K562 (cell line): ENCODE measurements at regions not wholly inside any gene's neighbourhood (a gene's known extent, or its start where the extent isn't known, plus 50 kb on each side); places are given as distances from the start of the nearest gene placed in this dataset.

ENCODE experiments used
- ATAC-seq: fragments of 200-7000 bp; cut with Tn5 transposase; 3 replicates; pipeline ENCODE4 v1.9.1; 2020; ENCODE audit warnings: moderate library complexity
- BruUV-seq: library from RNA; stranded (reverse); fragments of 400-500 nt; replicated peaks from 2 replicates; lab custom pipeline; 2021; lab: Mats Ljungman, UMichigan
- CTCF ChIA-PET: fragments of 300-600 bp; formaldehyde crosslinking; extraction: SDS; loops from one replicate; lab custom pipeline; 2021; ENCODE audit warnings: low intra/inter-chr PET ratio; lab: Yijun Ruan, JAX
- POLR2A ChIA-PET: fragments of 300-600, 350-650 bp; sonication (Branson Sonifier 250); formaldehyde crosslinking; extraction: SDS; loops from one replicate; lab custom pipeline; 2021; ENCODE audit warnings: antibody characterized with exemption, inconsistent platforms; lab: Yijun Ruan, JAX
- DNase-seq, 4 experiments: peaks; one replicate each; pipeline versions ENCODE4 v3.0.0 to v3.0.0-alpha.2; 2011 to 2018; ENCODE audit warnings: low spot score in 3 of 4, mixed read lengths in 3 of 4; ENCODE audit errors: extremely low read depth in 1 of 4
- FAIRE-seq: peaks from 2 replicates; lab custom pipeline; 2011; peaks lifted over from hg19 to GRCh38; lab: Jason Lieb, UNC
- H2AFZ ChIP-seq: 2 replicates; pipeline ENCODE4 v1.6.0; 2011; ENCODE audit warnings: low read depth, low read length, control low read depth, inconsistent platforms
- H3K27ac ChIP-seq: fragments of 200-600 bp; 3 replicates; pipeline ENCODE4 v1.8.0; 2011; ENCODE audit warnings: low read depth, mild to moderate bottlenecking, control low read depth, inconsistent platforms, low read length, moderate library complexity, mixed read lengths; ENCODE audit errors: extremely low read depth
- H3K27me3 ChIP-seq, 2 experiments: fragments of 300-600 bp in 1 of 2; 2 replicates in 1 of 2; 3 replicates in 1 of 2; pipeline versions ENCODE4 v1.6.0 to v1.8.0; 2011; ENCODE audit warnings: inconsistent platforms in 2 of 2, low read length in 2 of 2, mild to moderate bottlenecking in 1 of 2, mixed read lengths in 1 of 2, moderate library complexity in 1 of 2; ENCODE audit not compliant: control insufficient read depth in 2 of 2, insufficient read depth in 2 of 2
- H3K36me3 ChIP-seq: fragments of 300-600 bp; 3 replicates; pipeline ENCODE4 v1.8.0; 2011; ENCODE audit warnings: mild to moderate bottlenecking, low read length, inconsistent platforms; ENCODE audit not compliant: control insufficient read depth, insufficient read depth
- H3K4me1 ChIP-seq, 2 experiments: fragments of 200-600 bp in 1 of 2; replicated peaks in 1 of 2; 2 replicates in 1 of 2; 3 replicates in 1 of 2; pipeline versions ENCODE4 v1.5.1 to v1.8.0; 2011; ENCODE audit warnings: inconsistent platforms in 2 of 2, low read length in 2 of 2, mild to moderate bottlenecking in 1 of 2, mixed read lengths in 1 of 2, moderate library complexity in 1 of 2; ENCODE audit not compliant: control insufficient read depth in 2 of 2, insufficient read depth in 2 of 2
- H3K4me2 ChIP-seq: 2 replicates; pipeline ENCODE4 v1.6.1; 2011; ENCODE audit warnings: low read length, control low read depth, inconsistent platforms, mixed read lengths; ENCODE audit not compliant: insufficient read depth
- H3K4me3 ChIP-seq: fragments of 200-600 bp; sonication (generic), shearing (Covaris generic); 2 replicates; pipeline ENCODE4 v1.5.1; 2016; ENCODE audit warnings: control low read depth, inconsistent platforms
- H3K79me2 ChIP-seq: fragments of 200-600 bp; 3 replicates; pipeline ENCODE4 v1.8.0; 2011; ENCODE audit warnings: low read length, inconsistent platforms; ENCODE audit not compliant: control insufficient read depth, insufficient read depth
- H3K9ac ChIP-seq, 2 experiments: 2 replicates each; pipeline versions ENCODE4 v1.6.0 to v1.6.1; 2011; ENCODE audit warnings: low read depth in 2 of 2, low read length in 2 of 2, control low read depth in 1 of 2, inconsistent platforms in 1 of 2, mild to moderate bottlenecking in 1 of 2, mixed read lengths in 1 of 2; ENCODE audit not compliant: insufficient read depth in 1 of 2
- H3K9me1 ChIP-seq: one replicate; pipeline ENCODE4 v1.6.0; 2011; ENCODE audit warnings: inconsistent platforms, mild to moderate bottlenecking, low read length, moderate library complexity; ENCODE audit not compliant: control insufficient read depth, insufficient read depth
- H3K9me3 ChIP-seq: replicated peaks from 2 replicates; pipeline ENCODE4 v1.5.1; 2011; ENCODE audit warnings: low read depth, low read length, inconsistent platforms; ENCODE audit not compliant: control insufficient read depth, insufficient read depth
- H4K20me1 ChIP-seq: replicated peaks from 2 replicates; pipeline ENCODE4 v1.6.1; 2011; ENCODE audit warnings: low read length, inconsistent platforms, mixed read lengths; ENCODE audit not compliant: control insufficient read depth, insufficient read depth
- ARID3A ChIP-seq: IDR thresholded peaks from 2 replicates; pipeline ENCODE4 v1.6.1; 2012; ENCODE audit warnings: low read depth, low read length, improper control_type of control experiment, borderline replicate concordance
- ATF7 ChIP-seq: fragments of 450-650 bp; IDR thresholded peaks from 2 replicates; pipeline ENCODE4 v1.7.1; 2014; ENCODE audit warnings: mild to moderate bottlenecking, moderate library complexity
- E2F1 ChIP-seq: sonication (generic); formaldehyde crosslinking; IDR thresholded peaks from 2 replicates; pipeline ENCODE4 v1.8.1; 2023; ENCODE audit warnings: mild to moderate bottlenecking, missing genetic modification reagents, moderate library complexity
- JUNB ChIP-seq: fragments of 450-650 bp; formaldehyde crosslinking; conservative IDR thresholded peaks from 2 replicates; pipeline ENCODE4 v1.4.0; 2020; ENCODE audit warnings: mild to moderate bottlenecking
- PRPF4 ChIP-seq: fragments of 200-400 bp; formaldehyde crosslinking; IDR thresholded peaks from one replicate; pipeline ENCODE4 v1.6.1; 2017; ENCODE audit warnings: low read length, low read depth, mild to moderate bottlenecking; ENCODE audit not compliant: insufficient read depth, poor library complexity, severe bottlenecking
- RB1 ChIP-seq: fragments of 450-650 bp; IDR thresholded peaks from 2 replicates; pipeline ENCODE4 v1.6.1; 2017; ENCODE audit warnings: low read depth, mild to moderate bottlenecking
- RREB1 ChIP-seq: fragments of 250-450 bp; sonication (Bioruptor Pico); IDR thresholded peaks from 2 replicates; pipeline ENCODE4 v1.4.0; 2020
- SREBF1 ChIP-seq: fragments of 150-350 bp; IDR thresholded peaks from 2 replicates; pipeline ENCODE4 v1.6.1; 2014; ENCODE audit warnings: antibody characterized with exemption, low read depth, low read length, borderline replicate concordance
- TRIM24 ChIP-seq, 2 experiments: fragments of 450-650 bp; IDR thresholded peaks; 2 replicates each; pipeline ENCODE4 v1.6.1; 2016
- ZNF197 ChIP-seq: fragments of 200-800 bp; sonication (Bioruptor generic); IDR thresholded peaks from 2 replicates; pipeline ENCODE4 v1.6.1; 2016; ENCODE audit warnings: low read depth, missing genetic modification characterization, missing compliant biosample characterization
- WGBS: fragments of 100-300 bp; shearing (Covaris generic); methylation state at CpG from one replicate; pipeline ENCODE4 v1.1.6; 2016; ENCODE audit warnings: low coverage, mixed read lengths; ENCODE audit not compliant: insufficient coverage; ENCODE audit errors: missing lambda C conversion rate; 5-methylcytosine and 5-hydroxymethylcytosine counted together
- in situ Hi-C: fragments of 300-500 bp; cut with MboI; formaldehyde crosslinking; loops from 4 replicates; pipeline ENCODE4 v1.15.0; 2018; ENCODE audit warnings: inconsistent platforms, mixed read lengths
- intact Hi-C: fragments of 100-400 bp; cut with micrococcal nuclease; formaldehyde crosslinking; loops from 2 replicates; pipeline ENCODE4 v1.14.2; 2022

GRCh38 chr15:20340331-20340811 is 201.2 kb downstream of the GOLGA6L6 start:
- DNase-seq (peak in 3 of 4 experiments; percentile 18 to 29 (median 20)), FAIRE-seq (no peak), ATAC-seq (peak; percentile 67)
- Histone ChIP-seq H3K79me2 (no peaks in the 10 kb centered on the region), H2AFZ (no peak overlapping the region), H3K9me3 (no peaks in the 10 kb centered on the region; the same call in 1 of the 2 replicates), H3K27ac (no peak overlapping the region), H3K4me1 (peaks cover 0 to 26% of the 10 kb centered on the region in 2 experiments; a peak in 1 of 5 replicates), H3K9ac (peak overlapping the region in 1 of 2 experiments; percentile 15; a peak in 1 of 4 replicates), H3K4me2 (no peak overlapping the region), H3K4me3 (no peak overlapping the region), H3K36me3 (no peaks in the 10 kb centered on the region), H3K9me1 (no peaks in the 10 kb centered on the region), H3K27me3 (peaks cover 0 to 6% of the 10 kb centered on the region in 2 experiments; a peak in 1 of 5 replicates), H4K20me1 (no peaks in the 10 kb centered on the region)
- in situ Hi-C loops = no loop called here
- intact Hi-C loops = no loop called here
- WGBS = under 1% methylated on average over 9 of the region's 9 CpGs
- ChIA-PET POLR2A (interaction anchor here (0.6 to 0.9 kb wide), 2 partner anchors 14 to 26 kb away, joined by 3 to 4 read pairs; no protein-coding TSS in a partner anchor), CTCF (no interaction called here)
- BruUV-seq = no TSS peak
- TF ChIP-seq SREBF1 (no peak), PRPF4 (peak; percentile 11), E2F1 (CRISPR knock-in tag) (no peak), ATF7 (no peak), RB1 (no peak), ZNF197 (CRISPR knock-in tag) (no peak), TRIM24 (IDR thresholded peaks at IDR 0.05) (no peak), RREB1 (CRISPR knock-in tag) (no peak), JUNB (no peak; the same call in 1 of the 2 replicates), ARID3A (no peak)
